ENCODE measurements at regions not wholly inside any gene's neighbourhood (a gene's known extent, or its start where the extent isn't known, plus 50 kb on each side); places are given as distances from the start of the nearest gene placed in this dataset.

DNA sequence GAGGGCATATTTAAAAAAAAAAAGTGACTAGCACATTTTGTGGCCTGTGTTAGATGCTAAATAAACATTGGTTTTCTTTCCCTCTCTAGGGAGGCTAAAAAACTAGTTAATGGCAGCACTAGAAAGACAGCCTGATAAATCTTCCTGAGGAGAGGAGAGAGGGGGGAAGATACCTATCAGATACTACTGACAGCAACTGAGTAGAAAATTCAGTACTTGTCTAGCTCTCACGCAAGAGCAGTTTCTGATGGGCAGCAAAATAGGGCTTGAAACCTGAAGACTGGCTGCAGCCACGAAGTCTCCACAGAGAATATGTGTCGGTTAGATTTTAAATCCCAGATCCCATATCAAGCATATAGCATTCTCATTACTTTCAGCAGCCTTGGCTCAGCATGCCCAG is 388.2 kb downstream of the KCNA4 start:
- no peak for DNase-seq
- intact Hi-C loops (cut with micrococcal nuclease; ENCODE audit: unreplicated experiment) = no loop called here
- H3K27ac Mint-ChIP-seq (ENCODE audit: unreplicated experiment) = no peak overlapping the region
- no peak overlapping the region for H3K4me3 Mint-ChIP-seq (ENCODE audit: low read depth, unreplicated experiment)
- no peaks in the 10 kb centered on the region for H3K4me1 Mint-ChIP-seq (ENCODE audit: low read depth, unreplicated experiment)
- no peaks in the 10 kb centered on the region for H3K36me3 Mint-ChIP-seq (ENCODE audit: insufficient read depth, unreplicated experiment)
- peaks cover 50% of the 10 kb centered on the region for H3K27me3 Mint-ChIP-seq (ENCODE audit: unreplicated experiment)
- no peaks in the 10 kb centered on the region for H3K9me3 Mint-ChIP-seq (ENCODE audit: low read depth, unreplicated experiment)
- CTCF ChIA-PET = no interaction called here
- TF ChIP-seq, protein P1, sequence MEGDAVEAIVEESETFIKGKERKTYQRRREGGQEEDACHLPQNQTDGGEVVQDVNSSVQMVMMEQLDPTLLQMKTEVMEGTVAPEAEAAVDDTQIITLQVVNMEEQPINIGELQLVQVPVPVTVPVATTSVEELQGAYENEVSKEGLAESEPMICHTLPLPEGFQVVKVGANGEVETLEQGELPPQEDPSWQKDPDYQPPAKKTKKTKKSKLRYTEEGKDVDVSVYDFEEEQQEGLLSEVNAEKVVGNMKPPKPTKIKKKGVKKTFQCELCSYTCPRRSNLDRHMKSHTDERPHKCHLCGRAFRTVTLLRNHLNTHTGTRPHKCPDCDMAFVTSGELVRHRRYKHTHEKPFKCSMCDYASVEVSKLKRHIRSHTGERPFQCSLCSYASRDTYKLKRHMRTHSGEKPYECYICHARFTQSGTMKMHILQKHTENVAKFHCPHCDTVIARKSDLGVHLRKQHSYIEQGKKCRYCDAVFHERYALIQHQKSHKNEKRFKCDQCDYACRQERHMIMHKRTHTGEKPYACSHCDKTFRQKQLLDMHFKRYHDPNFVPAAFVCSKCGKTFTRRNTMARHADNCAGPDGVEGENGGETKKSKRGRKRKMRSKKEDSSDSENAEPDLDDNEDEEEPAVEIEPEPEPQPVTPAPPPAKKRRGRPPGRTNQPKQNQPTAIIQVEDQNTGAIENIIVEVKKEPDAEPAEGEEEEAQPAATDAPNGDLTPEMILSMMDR (IDR thresholded peaks at IDR 0.05; ENCODE audit: unreplicated experiment) = no peak
- no TSS peak for BruUV-seq (replicated peaks)

DNA sequence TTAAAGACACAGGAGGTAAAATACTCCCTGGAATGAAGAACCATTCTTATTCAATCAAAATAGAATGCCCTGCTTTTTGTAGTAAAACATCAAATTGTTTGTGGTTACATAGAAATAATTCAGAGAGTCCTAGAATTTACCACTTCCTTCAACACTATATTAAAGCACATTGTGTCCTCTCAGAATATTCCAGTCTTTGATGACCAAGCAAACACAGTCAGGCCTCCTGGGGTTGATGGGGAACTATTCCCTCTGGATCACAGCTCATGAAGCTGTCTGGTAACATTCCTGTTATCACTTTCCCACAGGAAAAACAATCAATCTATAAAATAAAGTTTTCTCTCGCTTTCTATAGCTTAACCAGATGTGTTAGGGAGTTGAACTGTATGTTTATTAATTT is 389.3 kb downstream of the KCNA4 start:
- Mint-ChIP-seq H3K4me1 (ENCODE audit: low read depth, unreplicated experiment) (no peaks in the 10 kb centered on the region), H3K4me3 (ENCODE audit: low read depth, unreplicated experiment) (no peak overlapping the region), H3K27ac (ENCODE audit: unreplicated experiment) (no peak overlapping the region), H3K27me3 (ENCODE audit: unreplicated experiment) (peaks cover 54% of the 10 kb centered on the region), H3K9me3 (ENCODE audit: low read depth, unreplicated experiment) (no peaks in the 10 kb centered on the region), H3K36me3 (ENCODE audit: insufficient read depth, unreplicated experiment) (no peaks in the 10 kb centered on the region)
- intact Hi-C loops (cut with micrococcal nuclease; ENCODE audit: unreplicated experiment) = no loop called here
- CTCF ChIA-PET = no interaction called here
- no peak for DNase-seq
- TF ChIP-seq, protein P1 (IDR thresholded peaks at IDR 0.05; ENCODE audit: unreplicated experiment) = no peak
- no TSS peak for BruUV-seq (replicated peaks)

DNA sequence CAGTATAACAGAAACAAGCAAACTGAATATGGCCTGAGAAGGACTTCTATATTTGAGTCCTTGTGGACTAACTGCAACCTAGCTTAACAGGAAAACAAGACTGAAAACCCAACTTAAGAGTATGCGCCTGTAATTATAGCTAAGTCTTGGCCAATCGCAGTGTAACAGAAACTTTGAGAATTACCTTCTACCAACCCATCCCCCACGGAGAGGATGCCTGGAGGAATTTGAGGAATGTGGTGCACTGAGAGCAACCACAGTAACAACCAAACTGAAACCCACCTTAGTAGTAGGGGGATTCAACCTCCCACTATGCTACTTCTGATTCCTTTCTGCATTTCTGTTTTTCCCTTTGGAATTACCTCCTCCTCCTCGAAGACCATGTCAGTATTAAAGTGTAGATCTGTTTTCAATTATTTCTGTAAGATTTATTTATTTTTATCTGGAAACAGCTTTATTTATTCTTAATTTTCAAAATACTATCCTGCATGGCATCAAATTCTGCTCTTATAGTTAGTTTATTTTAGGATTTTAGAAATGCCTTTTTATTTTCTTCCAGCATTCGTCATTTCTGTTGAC is 393.6 kb downstream of the KCNA4 start:
- no TSS peak for BruUV-seq (replicated peaks)
- no peak for DNase-seq
- intact Hi-C loops (cut with micrococcal nuclease; ENCODE audit: unreplicated experiment) = no loop called here
- no peaks in the 10 kb centered on the region for H3K36me3 Mint-ChIP-seq (ENCODE audit: insufficient read depth, unreplicated experiment)
- H3K27ac Mint-ChIP-seq (ENCODE audit: unreplicated experiment) = no peak overlapping the region
- TF ChIP-seq, protein P1 (IDR thresholded peaks at IDR 0.05; ENCODE audit: unreplicated experiment) = no peak
- H3K4me3 Mint-ChIP-seq (ENCODE audit: low read depth, unreplicated experiment) = no peak overlapping the region
- CTCF ChIA-PET = interaction anchor here (0.7 kb wide), 1 partner anchor 550 kb away, joined by 3 read pairs; no protein-coding TSS in a partner anchor
- H3K9me3 Mint-ChIP-seq (ENCODE audit: low read depth, unreplicated experiment) = no peaks in the 10 kb centered on the region
- peaks cover 27% of the 10 kb centered on the region for H3K27me3 Mint-ChIP-seq (ENCODE audit: unreplicated experiment)
- H3K4me1 Mint-ChIP-seq (ENCODE audit: low read depth, unreplicated experiment) = no peaks in the 10 kb centered on the region

DNA sequence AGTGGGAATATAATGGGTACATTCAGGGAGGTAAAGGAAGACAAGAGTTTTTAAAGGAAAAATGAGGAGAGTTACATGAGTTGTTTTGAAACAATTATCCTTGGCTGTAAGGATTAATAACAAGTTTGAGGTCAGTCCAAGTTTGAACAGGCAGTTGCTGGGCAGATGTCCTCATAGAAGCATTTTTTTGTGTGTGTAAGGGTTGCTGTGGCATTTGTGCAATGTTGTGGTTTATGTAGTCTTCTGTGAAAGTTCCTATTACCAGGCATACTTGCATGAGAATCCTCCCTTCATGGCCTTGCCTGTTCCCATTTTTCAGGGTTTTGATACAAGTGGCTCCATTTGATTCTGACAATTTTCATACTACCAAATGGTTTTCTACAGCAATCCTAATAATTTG is 400.2 kb downstream of the KCNA4 start:
- TF ChIP-seq, protein P1 (IDR thresholded peaks at IDR 0.05; ENCODE audit: unreplicated experiment) = no peak

More for the DNA sequence above, 400.2 kb downstream of the KCNA4 start:
- H3K4me1 Mint-ChIP-seq (ENCODE audit: low read depth, unreplicated experiment) = no peaks in the 10 kb centered on the region
- DNase-seq = no peak
- no TSS peak for BruUV-seq (replicated peaks)
- no peak overlapping the region for H3K27ac Mint-ChIP-seq (ENCODE audit: unreplicated experiment)
- CTCF ChIA-PET = interaction anchor here (0.6 kb wide), 1 partner anchor 18 kb away, joined by 4 read pairs; no protein-coding TSS in a partner anchor
- no peaks in the 10 kb centered on the region for H3K9me3 Mint-ChIP-seq (ENCODE audit: low read depth, unreplicated experiment)
- intact Hi-C loops (cut with micrococcal nuclease; ENCODE audit: unreplicated experiment) = no loop called here
- no peaks in the 10 kb centered on the region for H3K36me3 Mint-ChIP-seq (ENCODE audit: insufficient read depth, unreplicated experiment)
- H3K27me3 Mint-ChIP-seq (ENCODE audit: unreplicated experiment) = no peaks in the 10 kb centered on the region
- no peak overlapping the region for H3K4me3 Mint-ChIP-seq (ENCODE audit: low read depth, unreplicated experiment)

Measured in Calu3 (cell line).